Large intestine (tissue), 3 donors: ENCODE measurements at regions not wholly inside any gene's neighbourhood (a gene's known extent, or its start where the extent isn't known, plus 50 kb on each side); places are given as distances from the start of the nearest gene placed in this dataset.

ENCODE experiments used
- DNase-seq, 2 donors: peaks; one replicate each; pipeline versions ENCODE4 v3.0.0 to v3.0.0-alpha.2; 2013
- H3K27ac ChIP-seq: one replicate; pipeline ENCODE4 v1.5.1; 2013; ENCODE audit warnings: low read length
- H3K27me3 ChIP-seq: 2 replicates; pipeline ENCODE4 v1.6.1; 2013; ENCODE audit warnings: low read length; ENCODE audit not compliant: control insufficient read depth, insufficient read depth
- H3K36me3 ChIP-seq: 2 replicates; pipeline ENCODE4 v1.6.1; 2013; ENCODE audit warnings: low read length; ENCODE audit not compliant: control insufficient read depth, insufficient read depth
- H3K4me1 ChIP-seq: one replicate; pipeline ENCODE4 v1.6.1; 2013; ENCODE audit warnings: low read length; ENCODE audit not compliant: control insufficient read depth, insufficient read depth
- H3K4me3 ChIP-seq: one replicate; pipeline ENCODE4 v1.5.1; 2013; ENCODE audit warnings: low read length
- H3K9me3 ChIP-seq: one replicate; pipeline ENCODE4 v1.6.1; 2013; ENCODE audit warnings: mild to moderate bottlenecking, low read depth, low read length, moderate library complexity; ENCODE audit not compliant: control insufficient read depth
- WGBS: methylation state at CpG from one replicate; pipeline ENCODE4 v1.1.5; 2013; ENCODE audit warnings: low lambda C conversion rate; ENCODE audit not compliant: insufficient coverage; 5-methylcytosine and 5-hydroxymethylcytosine counted together

DNA sequence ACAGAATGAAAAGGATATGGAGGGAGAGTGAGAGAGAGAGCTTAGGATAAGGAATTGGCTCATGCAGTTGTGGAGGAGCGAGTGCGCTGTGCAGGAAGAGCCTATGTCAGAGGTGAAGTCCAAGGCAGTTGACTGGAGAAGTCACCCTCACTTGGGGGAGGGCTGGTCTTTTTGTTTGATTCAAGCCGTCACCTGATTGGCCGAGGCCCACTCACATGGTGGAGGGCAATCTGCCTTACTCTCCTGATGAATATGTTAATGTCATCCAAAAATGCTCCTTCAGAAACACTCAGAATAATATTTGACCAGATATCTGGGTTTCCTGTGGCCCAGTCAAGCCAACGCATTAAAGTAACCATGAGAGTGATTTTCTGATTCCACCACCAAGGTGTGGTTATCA is 131.7 kb downstream of the KATNIP start:
- H3K4me1 ChIP-seq, result no peaks in the 10 kb centered on the region
- no peak overlapping the region for H3K27ac ChIP-seq
- peaks cover 37% of the 10 kb centered on the region for H3K36me3 ChIP-seq
- H3K27me3 ChIP-seq, result no peaks in the 10 kb centered on the region
- 100% methylated on average over 1 of the region's 5 CpGs for WGBS
- DNase-seq, result no peak
- no peaks in the 10 kb centered on the region for H3K9me3 ChIP-seq
- no peak overlapping the region for H3K4me3 ChIP-seq

DNA sequence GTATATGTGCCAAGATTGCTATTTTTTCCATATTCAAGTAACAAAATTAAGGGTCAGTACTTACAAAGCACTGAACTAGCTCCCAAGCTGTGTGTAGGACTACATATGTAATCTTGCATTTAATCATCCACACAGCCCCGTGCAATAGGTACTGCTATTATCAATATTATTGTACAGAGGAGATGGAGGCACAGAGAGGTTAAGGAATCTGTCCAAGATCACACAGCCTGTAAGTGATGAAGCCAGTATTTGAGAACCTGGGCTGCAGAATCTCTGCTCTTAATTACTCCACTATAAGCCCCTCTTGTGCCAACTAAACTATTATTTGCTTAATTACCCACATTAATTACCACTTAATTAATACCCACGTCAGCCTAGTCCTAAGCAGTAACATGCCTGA is 134.1 kb downstream of the KATNIP start:
- Histone ChIP-seq H3K27me3 (no peaks in the 10 kb centered on the region), H3K4me1 (no peaks in the 10 kb centered on the region), H3K27ac (no peak overlapping the region), H3K4me3 (no peak overlapping the region), H3K36me3 (peaks cover 25% of the 10 kb centered on the region), H3K9me3 (no peaks in the 10 kb centered on the region)
- 100% methylated on average over 1 of the region's 2 CpGs for WGBS
- no peak for DNase-seq

DNA sequence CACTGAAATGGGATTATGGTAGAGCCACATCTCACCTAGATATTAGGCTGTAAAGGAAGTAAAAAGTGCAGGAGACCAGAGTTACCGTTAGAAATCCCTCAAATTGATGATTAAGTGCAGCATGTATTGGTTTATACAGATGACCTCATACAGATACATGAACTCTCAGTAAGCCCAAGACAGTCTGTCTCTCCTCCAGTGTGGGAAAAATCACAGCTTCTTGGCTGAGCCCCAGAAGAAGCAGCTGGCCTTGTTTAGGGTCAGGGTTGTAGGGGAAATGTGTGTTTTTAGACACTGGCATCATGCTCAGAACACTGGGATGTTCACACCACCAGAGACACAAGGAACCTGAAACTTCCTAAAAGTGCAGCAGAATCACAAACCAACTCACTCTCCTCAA is 135.9 kb downstream of the KATNIP start:
- Histone ChIP-seq H3K9me3 (no peaks in the 10 kb centered on the region), H3K27me3 (no peaks in the 10 kb centered on the region), H3K27ac (no peak overlapping the region), H3K36me3 (peaks cover 15% of the 10 kb centered on the region), H3K4me3 (no peak overlapping the region), H3K4me1 (no peaks in the 10 kb centered on the region)
- WGBS, result no CpG with 5 or more reads among the region's 1 CpG
- peak in 1 of 2 donors; percentile 5 for DNase-seq

DNA sequence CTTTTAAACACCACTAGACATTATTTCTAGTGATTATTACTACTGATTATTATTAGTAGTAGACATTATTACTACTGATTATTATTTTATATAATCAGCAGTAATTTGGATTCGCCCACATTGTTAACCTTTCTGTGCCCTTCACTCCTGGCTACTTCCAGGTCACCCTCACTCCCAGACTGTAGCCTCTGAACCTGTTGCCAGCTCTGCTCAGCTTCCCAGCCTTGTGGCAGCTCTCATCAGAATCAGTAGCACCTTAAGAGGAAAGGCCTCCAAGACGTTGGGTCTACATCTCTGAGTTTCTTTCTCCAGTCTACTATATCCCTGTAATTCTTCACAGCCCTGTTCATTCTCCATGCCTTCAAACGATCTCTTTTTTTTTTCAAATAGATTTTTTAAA is 137.0 kb downstream of the KATNIP start:
- H3K36me3 ChIP-seq, result peaks cover 10% of the 10 kb centered on the region
- H3K4me3 ChIP-seq, result no peak overlapping the region
- H3K27ac ChIP-seq, result no peak overlapping the region
- no peaks in the 10 kb centered on the region for H3K9me3 ChIP-seq
- H3K27me3 ChIP-seq, result no peaks in the 10 kb centered on the region
- H3K4me1 ChIP-seq, result no peaks in the 10 kb centered on the region
- 94% methylated on average over 2 of the region's 3 CpGs for WGBS
- DNase-seq, result no peak

DNA sequence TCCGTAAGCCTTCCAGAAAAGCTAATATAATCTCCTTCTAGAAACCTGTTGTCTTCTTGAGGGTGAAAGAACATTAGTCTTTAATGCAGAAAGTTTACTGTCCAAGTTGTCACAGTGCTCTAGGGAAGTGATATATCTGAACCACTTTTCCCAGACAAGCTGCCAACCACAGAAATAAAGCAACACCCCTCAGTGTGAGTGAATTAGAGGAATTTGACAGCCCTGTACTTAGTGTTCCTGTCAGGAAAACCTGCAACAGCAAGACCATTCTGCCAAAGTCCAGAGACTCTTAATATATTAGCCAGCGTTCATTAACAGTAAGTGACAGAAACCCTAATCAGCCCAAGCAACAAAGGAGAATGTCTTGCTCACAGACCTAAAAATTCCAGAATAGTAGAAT is 137.7 kb downstream of the KATNIP start:
- Histone ChIP-seq H3K27me3 (no peaks in the 10 kb centered on the region), H3K9me3 (no peaks in the 10 kb centered on the region), H3K27ac (no peak overlapping the region), H3K4me1 (no peaks in the 10 kb centered on the region), H3K4me3 (no peak overlapping the region), H3K36me3 (peaks cover 7% of the 10 kb centered on the region)
- DNase-seq, result no peak
- 100% methylated on average over 1 of the region's 2 CpGs for WGBS

DNA sequence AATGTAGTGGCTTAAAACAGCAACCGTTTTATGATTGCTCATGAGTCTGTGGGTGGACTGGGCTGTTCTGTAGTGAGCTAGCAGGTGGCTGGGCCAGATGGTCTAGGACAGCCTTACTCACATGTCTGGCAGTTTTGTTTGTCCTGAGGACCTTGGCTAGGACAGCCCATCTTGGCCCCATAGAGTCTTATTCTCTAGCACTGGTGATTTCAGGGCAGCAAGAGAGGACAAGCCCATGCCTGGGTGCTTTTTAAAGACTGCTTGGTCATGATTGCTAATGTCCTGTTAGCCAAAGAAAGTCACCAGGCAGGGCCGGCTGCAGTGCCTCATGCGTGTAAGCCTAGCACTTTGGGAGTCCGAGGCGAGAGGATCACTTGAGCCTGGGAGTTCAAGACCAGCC is 139.8 kb downstream of the KATNIP start:
- Histone ChIP-seq H3K27me3 (no peaks in the 10 kb centered on the region), H3K27ac (no peak overlapping the region), H3K36me3 (peaks cover 2% of the 10 kb centered on the region), H3K9me3 (no peaks in the 10 kb centered on the region), H3K4me1 (no peaks in the 10 kb centered on the region), H3K4me3 (no peak overlapping the region)
- DNase-seq, result no peak
- no CpG with 5 or more reads among the region's 5 CpGs for WGBS

DNA sequence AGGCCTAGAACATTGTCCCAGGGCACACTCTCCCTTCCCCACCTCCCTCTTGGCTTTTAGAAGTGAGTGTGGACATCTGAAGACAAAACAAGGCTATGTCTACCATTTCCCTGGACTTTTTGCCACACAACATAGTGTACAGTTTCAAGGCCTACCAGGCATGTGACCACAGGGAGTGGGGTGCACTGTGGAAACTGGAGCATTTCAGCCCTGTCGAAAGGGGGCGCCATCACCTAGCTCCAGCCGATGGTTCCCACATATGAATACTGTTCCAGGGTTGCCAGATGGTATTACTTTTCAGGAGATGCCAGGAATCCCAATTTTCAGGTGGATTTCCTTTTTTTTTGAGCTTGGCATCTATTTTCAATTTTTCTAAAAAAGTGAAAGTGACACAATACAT is 140.7 kb downstream of the KATNIP start:
- peaks cover 2% of the 10 kb centered on the region for H3K36me3 ChIP-seq
- no CpG with 5 or more reads among the region's 3 CpGs for WGBS
- no peaks in the 10 kb centered on the region for H3K9me3 ChIP-seq
- no peaks in the 10 kb centered on the region for H3K4me1 ChIP-seq
- H3K27ac ChIP-seq, result no peak overlapping the region
- DNase-seq, result peak; percentile 28 to 55
- H3K27me3 ChIP-seq, result no peaks in the 10 kb centered on the region
- no peak overlapping the region for H3K4me3 ChIP-seq

DNA sequence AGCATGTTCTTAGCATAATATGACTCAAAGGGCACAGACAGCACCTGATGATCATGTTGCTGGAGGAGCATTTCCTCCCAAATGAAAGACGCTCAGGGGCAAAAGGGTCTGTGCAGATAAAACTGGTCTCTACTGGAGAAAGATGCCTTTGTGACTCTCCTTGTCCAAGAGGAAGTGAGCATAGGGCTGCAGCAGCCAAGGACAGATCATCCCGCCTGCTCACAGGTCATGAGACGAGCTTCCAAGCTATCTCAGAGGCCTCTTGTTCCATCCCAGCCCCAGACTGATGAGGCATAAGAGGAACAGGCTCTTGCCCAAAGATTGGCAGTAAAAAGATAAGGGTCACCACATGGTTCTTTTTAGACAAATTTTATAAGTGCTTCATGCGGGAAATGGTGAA is 141.8 kb downstream of the KATNIP start:
- Histone ChIP-seq H3K27ac (no peak overlapping the region), H3K9me3 (no peaks in the 10 kb centered on the region), H3K4me1 (no peaks in the 10 kb centered on the region), H3K4me3 (no peak overlapping the region), H3K36me3 (peaks cover 2% of the 10 kb centered on the region), H3K27me3 (no peaks in the 10 kb centered on the region)
- WGBS, result no CpG with 5 or more reads among the region's 4 CpGs
- DNase-seq, result no peak

DNA sequence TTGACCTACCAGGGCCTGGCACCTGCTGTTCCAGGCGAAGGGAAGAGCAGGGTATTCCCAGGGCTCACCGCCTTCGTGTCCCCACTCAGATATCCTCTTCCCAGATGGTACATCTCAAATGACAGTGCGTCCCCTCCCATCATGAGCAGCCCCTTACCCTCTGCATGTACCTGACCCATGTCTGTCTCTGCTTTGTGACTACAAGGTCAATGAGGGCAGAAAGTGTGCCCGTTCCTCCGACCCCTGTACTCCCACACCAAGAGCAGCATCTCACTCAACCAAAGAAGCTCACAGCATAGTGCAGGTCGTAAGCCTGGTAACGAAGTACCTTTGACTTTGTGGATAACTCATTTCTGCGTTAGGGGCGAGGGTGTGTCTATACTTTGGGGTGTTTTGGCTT is 142.6 kb downstream of the KATNIP start:
- H3K36me3 ChIP-seq, result peaks cover 2% of the 10 kb centered on the region
- no peak overlapping the region for H3K27ac ChIP-seq
- no peaks in the 10 kb centered on the region for H3K4me1 ChIP-seq
- WGBS, result no CpG with 5 or more reads among the region's 10 CpGs
- no peaks in the 10 kb centered on the region for H3K9me3 ChIP-seq
- H3K4me3 ChIP-seq, result no peak overlapping the region
- no peaks in the 10 kb centered on the region for H3K27me3 ChIP-seq
- no peak for DNase-seq

DNA sequence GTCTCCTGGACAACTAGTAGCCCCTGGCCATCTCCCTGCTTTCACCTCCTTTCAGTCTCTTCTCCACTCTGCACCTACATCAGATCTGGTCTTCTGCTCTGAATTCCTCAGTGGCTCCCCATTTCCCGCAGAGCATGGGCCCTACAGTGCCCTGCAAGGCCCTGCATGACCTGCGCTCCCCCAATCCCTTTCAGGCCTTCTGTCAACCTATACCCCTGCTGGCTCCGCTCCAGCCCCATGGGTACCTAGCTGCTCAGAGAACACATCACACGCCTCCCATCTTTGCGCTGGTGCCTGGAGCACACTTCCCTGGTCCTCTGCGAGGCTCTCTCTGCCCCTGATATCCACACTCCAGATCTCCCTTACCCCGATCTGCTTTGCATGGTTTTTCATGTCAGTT is 145.2 kb downstream of the KATNIP start:
- Histone ChIP-seq H3K27ac (no peak overlapping the region), H3K27me3 (no peaks in the 10 kb centered on the region), H3K36me3 (peaks cover 14% of the 10 kb centered on the region), H3K4me1 (no peaks in the 10 kb centered on the region), H3K9me3 (no peaks in the 10 kb centered on the region), H3K4me3 (no peak overlapping the region)
- DNase-seq, result no peak
- WGBS, result 100% methylated on average over 1 of the region's 7 CpGs

DNA sequence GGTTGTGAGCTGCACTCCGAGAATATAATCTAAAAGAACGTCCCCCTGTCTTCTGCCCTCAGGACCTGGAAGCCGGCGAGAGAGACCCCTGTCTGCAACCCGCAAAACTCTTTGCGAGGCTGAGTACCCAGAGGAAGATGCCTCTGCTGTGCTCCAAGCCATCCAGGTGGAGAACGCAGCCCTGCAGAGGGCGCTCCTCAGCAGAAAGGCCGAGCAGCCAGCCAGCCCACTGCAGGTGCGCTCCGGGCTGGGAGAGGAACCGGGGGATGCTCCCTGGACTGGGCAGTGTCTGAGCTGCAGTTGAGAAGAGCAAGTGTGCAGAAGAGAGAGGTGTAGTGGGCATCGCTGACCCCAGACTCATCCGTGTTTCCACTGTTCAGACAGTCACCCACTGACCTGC is 148.3 kb downstream of the KATNIP start:
- H3K36me3 ChIP-seq, result peaks cover 21% of the 10 kb centered on the region
- H3K27ac ChIP-seq, result no peak overlapping the region
- DNase-seq, result no peak
- no peaks in the 10 kb centered on the region for H3K4me1 ChIP-seq
- no peaks in the 10 kb centered on the region for H3K9me3 ChIP-seq
- WGBS, result no CpG with 5 or more reads among the region's 14 CpGs
- H3K4me3 ChIP-seq, result no peak overlapping the region
- H3K27me3 ChIP-seq, result no peaks in the 10 kb centered on the region
